Skin epidermis (tissue), 12 donors: ENCODE measurements at regions not wholly inside any gene's neighbourhood (a gene's known extent, or its start where the extent isn't known, plus 50 kb on each side); places are given as distances from the start of the nearest gene placed in this dataset.
"Not testable (repeated sequence)": the region's sequence is repeated elsewhere in the genome, so short reads cannot be mapped to it uniquely, and the experiment has no call there.

Source experiments
- H3K27ac ChIP-seq, 21 experiments: fragments of 200-600 bp; sonication (generic) in 11 of 21; one replicate each; pipeline ENCODE4 v1.5.0; 2020; ENCODE audit warnings: mild to moderate bottlenecking in 3 of 21, inconsistent platforms in 2 of 21, moderate library complexity in 2 of 21
- H3K4me3 ChIP-seq, 7 experiments: fragments of 200-600 bp; sonication (generic) in 2 of 7; one replicate each; pipeline ENCODE4 v1.5.0; 2020; ENCODE audit warnings: inconsistent platforms in 2 of 7, mild to moderate bottlenecking in 2 of 7, moderate library complexity in 1 of 7

- Histone ChIP-seq H3K4me3 (no peak overlapping the region), H3K27ac (no peak overlapping the region)
These were observed 144.6 kb upstream of the SGCD start for GRCh38 chr5:156182174-156182967.

- H3K4me3 ChIP-seq, result no peak overlapping the region
- no peak overlapping the region for H3K27ac ChIP-seq
These were observed 140.2 kb upstream of the SGCD start for GRCh38 chr5:156186760-156187159.

GRCh38 chr5:156188016-156188415, 138.9 kb upstream of the SGCD start:
- no peak overlapping the region for H3K4me3 ChIP-seq
- no peak overlapping the region for H3K27ac ChIP-seq

- H3K4me3 ChIP-seq, result no peak overlapping the region
These were observed 137.3 kb upstream of the SGCD start for GRCh38 chr5:156189628-156190027.

DNA sequence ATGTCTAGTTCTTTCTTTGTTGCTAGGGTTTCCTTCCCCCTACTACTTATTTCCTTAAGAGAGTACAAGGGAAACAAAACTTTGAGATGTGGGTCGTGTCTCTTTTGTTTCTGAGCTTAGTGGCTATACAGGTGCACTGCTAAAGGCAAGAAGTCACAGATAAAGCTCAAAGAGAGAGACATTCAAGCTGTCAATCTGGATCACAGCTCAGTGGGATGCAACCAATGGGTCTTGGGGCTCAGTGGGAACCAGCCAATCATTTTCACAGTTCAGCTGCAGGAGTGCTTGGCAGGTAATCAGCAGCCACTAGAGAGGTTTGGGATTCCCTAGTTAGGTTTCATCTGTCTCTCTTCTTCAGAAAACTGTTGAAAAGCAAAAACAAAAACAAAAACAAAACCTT, 135.4 kb upstream of the SGCD start:
- H3K4me3 ChIP-seq, result no peak overlapping the region
- no peak overlapping the region for H3K27ac ChIP-seq

More at GRCh38 chr5:156189628-156190027, 137.3 kb upstream of the SGCD start:
- H3K27ac ChIP-seq, result no peak overlapping the region

DNA sequence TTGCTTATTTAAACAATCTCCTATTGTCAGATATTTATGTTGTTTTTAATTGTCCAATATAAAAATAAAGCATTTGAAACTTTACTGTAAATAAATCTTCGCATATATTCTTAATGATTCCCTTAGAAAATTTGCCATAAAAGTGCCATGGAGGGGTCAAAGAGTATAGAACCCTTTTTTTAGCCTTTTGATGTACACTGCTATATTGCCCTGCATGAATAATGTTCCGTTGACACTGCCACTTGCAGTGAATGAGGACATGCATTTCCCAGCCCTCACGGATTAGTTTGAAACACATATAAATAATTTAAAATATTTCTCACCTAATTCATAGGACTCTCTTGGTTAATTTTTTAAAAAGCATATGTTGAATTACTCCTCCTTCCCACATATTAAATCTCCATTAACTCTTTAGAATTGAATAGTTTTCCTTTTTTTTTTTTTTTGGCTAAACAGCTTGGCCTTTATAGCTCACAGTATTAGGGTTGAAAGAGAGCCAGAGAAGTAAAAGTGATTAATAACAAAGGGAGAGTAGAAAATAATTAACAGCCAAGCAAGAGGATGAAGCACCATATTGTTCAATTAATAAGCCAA, 129.8 kb upstream of the SGCD start:
- Histone ChIP-seq H3K4me3 (no peak overlapping the region), H3K27ac (no peak overlapping the region)

- Histone ChIP-seq H3K4me3 (no peak overlapping the region), H3K27ac (no peak overlapping the region)
These were observed 127.9 kb upstream of the SGCD start for GRCh38 chr5:156199045-156199444.

- H3K4me3 ChIP-seq, result no peak overlapping the region
- no peak overlapping the region for H3K27ac ChIP-seq
These were observed 125.8 kb upstream of the SGCD start for GRCh38 chr5:156200938-156201787.

DNA sequence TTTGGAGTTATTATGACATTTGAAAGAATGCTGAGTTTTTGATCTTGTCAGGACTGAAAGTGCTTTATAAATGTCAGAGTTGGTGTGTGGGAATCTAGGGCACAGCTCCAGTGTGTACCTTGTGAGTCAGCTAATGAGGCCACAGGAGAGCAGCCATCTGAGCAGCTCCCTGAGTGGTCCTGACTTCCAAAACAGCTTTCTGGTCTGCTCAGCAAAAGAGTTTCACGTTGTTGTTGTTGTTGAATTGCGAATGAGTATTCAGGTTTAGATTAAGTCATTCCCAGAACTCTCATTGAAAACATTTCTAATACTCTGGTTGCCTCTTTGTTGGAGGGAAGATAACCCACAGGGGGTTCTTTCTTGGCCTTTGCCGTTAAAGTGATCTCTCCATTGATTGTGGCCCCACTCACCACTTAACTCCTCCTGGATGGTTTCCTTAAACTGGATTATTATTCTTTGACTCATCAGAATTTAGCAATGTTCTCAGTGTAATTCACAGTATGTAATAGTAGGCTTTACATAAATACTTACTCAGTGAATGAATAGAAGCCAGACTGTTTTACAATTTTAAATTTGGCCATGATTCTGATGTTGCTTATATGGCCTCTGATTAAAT, 125.1 kb upstream of the SGCD start:
- no peak overlapping the region for H3K27ac ChIP-seq
- no peak overlapping the region for H3K4me3 ChIP-seq

DNA sequence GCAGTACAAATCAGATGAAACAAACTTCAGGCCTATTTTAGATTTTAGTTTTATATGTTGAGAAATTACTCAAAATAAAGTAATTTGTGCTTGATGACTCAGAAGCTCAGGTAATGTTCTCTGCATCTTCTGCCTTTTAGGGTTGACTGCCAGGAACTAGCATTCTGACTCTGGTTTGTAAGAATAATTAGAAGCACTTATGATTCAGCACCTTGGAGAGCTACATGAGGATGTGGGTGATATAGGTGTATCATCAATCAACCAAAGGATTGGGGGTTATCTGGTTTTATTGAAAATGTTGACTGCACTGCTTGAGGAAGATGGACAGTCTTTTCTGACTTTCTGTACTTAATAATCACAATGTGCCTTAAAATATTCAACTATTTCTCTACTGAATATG, 118.7 kb upstream of the SGCD start:
- Histone ChIP-seq H3K27ac (no peak overlapping the region), H3K4me3 (no peak overlapping the region)

- H3K4me3 ChIP-seq, result no peak overlapping the region
- H3K27ac ChIP-seq, result no peak overlapping the region
These were observed 108.4 kb upstream of the SGCD start for GRCh38 chr5:156218367-156219158.

DNA sequence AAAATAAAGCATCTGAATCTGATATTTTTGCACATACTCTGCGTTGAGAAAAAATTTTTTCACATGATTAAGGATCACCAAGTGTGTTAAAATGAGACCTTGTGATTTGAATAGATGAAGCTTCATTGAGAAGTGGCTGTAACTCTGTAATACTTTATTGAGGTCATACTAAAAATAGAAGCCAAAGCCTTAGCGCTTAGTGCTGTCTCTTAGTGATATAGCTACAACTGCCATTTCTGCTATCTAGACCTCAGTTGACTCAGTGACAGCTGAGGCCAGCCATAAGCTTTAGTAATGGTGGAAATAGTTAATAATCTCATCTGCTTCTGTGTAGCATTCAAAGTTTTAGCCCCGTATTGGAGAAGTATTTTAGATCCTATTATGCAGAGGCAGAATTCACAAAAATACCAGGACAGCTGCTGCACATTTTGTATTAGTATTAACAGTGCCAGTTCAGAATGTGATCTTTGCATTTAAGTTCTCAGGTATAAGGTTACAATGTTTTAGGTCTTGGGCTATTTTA, 107.4 kb upstream of the SGCD start:
- H3K4me3 ChIP-seq, result no peak overlapping the region
- no peak overlapping the region for H3K27ac ChIP-seq

DNA sequence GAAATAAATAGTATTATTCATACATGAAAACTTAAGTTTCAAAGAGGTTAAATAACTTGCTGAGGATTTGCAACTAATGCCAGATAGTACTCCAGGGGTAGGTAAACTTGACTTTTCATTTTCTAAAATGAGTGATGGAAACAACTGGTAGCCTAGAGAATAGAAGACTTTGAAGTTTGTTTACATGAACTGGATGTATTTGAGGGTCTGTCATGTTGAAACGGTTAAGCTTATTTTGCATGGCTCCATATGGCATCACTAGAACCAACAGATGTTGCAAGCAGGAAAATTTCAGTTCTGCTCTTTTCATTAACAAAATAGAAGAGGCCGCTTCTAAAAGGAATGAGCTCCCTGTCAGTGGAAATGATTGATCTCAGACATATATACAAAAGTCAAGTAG, 105.1 kb upstream of the SGCD start:
- Histone ChIP-seq H3K4me3 (no peak overlapping the region), H3K27ac (no peak overlapping the region)

GRCh38 chr5:156223547-156223946, 103.4 kb upstream of the SGCD start:
- H3K4me3 ChIP-seq, result no peak overlapping the region

DNA sequence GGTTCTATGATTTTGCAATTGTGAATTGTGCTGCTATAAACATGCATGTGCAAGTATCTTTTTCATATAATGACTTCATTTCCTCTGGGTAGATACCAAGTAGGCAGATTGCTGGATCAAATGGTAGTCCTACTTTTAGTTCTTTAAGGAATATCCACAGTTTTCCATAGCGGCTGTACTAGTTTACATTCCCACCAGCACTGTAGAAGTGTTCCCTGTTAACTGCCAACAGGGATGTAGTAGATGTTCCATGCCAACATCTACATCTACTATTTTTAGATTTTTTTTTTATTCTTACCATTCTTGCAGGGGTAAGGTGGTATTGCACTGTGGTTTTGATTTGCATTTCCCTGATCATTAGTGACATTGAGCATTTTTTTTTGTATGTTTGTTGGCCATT, 100.5 kb upstream of the SGCD start:
- H3K27ac ChIP-seq, H3K4me3 ChIP-seq: not testable (repeated sequence)

More at GRCh38 chr5:156223547-156223946, 103.4 kb upstream of the SGCD start:
- H3K27ac ChIP-seq, result no peak overlapping the region

DNA sequence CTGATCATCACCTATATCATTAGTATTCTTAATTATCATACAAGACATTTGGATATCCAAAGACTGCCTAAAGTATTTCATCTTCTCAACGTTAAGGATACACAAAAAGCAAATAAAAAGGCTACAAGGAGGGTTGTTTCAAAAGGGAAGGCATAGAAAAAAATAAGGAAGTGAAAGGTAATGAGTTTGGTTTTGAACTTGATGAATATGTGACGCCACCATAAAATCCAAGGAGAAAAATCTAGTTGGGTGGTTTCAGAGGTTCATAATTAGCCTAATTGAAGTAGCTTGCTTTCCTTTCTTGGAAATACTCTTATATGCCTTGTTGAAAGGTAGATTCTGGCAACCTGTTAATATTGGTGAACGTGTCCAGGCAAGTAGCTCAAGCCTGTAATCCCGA, 96.1 kb upstream of the SGCD start:
- H3K4me3 ChIP-seq, result no peak overlapping the region
- H3K27ac ChIP-seq, result no peak overlapping the region

DNA sequence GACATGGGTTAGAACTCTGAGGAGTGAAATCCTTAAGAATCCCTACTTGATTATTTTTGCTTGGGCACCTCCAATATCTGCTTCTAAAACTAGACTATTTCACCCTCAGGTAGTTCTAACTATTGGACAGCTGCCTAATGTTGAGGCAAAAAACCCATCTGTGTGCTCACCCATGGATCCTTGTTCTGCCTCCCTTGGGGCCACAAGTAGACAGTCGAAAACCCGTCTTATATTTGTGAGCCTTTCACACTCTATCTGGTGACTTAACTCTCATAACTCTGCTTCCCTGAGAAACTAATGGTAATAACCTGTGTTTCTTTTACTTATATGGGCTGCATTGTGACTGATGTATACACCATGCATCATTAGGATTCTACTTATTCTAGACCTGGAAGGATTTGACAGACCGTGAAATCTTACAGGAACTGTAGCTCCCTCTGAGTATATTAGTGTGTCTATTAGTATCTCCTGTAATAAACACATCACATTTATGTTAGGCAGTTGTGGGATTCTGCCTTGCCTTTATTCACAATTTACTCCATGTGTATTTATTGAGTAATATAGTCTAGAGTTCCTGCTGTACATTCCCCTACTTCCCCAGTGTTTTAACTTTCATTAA, 94.6 kb upstream of the SGCD start:
- Histone ChIP-seq H3K27ac (no peak overlapping the region), H3K4me3 (no peak overlapping the region)

DNA sequence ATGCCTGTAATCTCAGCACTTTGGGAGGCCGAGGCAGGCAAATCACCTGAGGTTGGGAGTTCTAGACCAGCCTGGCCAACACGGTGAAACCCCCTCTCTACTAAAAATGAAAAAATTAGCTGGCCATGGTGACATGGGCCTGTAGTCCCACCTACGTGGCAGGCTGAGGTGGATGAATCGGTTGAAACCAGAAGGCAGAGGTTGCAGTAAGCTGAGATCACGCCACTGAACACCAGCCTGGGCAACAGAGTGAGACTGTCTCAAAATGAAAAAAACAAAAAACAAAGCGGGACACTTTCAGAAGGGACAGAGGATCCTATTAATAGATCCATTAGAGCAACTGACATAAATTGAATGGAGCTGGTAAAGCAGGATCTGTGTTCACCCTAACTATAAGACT, 89.6 kb upstream of the SGCD start:
- no peak overlapping the region for H3K27ac ChIP-seq
- no peak overlapping the region for H3K4me3 ChIP-seq

- Histone ChIP-seq H3K4me3 (no peak overlapping the region), H3K27ac (no peak overlapping the region)
These were observed 87.2 kb upstream of the SGCD start for GRCh38 chr5:156239800-156240199.
